ENCODE measurements at regions not wholly inside any gene's neighbourhood (a gene's known extent, or its start where the extent isn't known, plus 50 kb on each side); places are given as distances from the start of the nearest gene placed in this dataset.
A peak's percentile ranks its signal among the peaks of the same experiment; 100 is the strongest.

GRCh38 chrX:106479920-106480319 is 131.9 kb upstream of the RADX start:
- CTCF ChIA-PET (ENCODE audit: low intra/inter-chr PET ratio, low total read pairs): interaction anchor here (1.3 kb wide), 1 partner anchor 312 kb away, joined by 5 read pairs; no protein-coding TSS in a partner anchor
- 10% methylated on average over 2 of the region's 3 CpGs for WGBS (ENCODE audit: low lambda C conversion rate)
- TF ChIP-seq ZNF597 (CRISPR knock-in tag; IDR thresholded peaks at IDR 0.05) (no peak), ZEB1 (IDR thresholded peaks at IDR 0.05; ENCODE audit: insufficient replicate concordance, low read depth) (no peak), HBP1 (CRISPR knock-in tag; IDR thresholded peaks at IDR 0.05; ENCODE audit: low read depth) (no peak), CREB1 (IDR thresholded peaks at IDR 0.05) (peak; percentile 91), CREB1 (CRISPR knock-in tag; IDR thresholded peaks at IDR 0.05) (no peak), ZNF557 (CRISPR knock-in tag; IDR thresholded peaks at IDR 0.05) (no peak), ZNF550 (CRISPR knock-in tag; IDR thresholded peaks at IDR 0.05; ENCODE audit: borderline replicate concordance) (no peak), ZBTB44 (CRISPR knock-in tag; IDR thresholded peaks at IDR 0.05) (no peak), MAFF (IDR thresholded peaks at IDR 0.05; ENCODE audit: low read depth, low read length) (no peak), ZNF20 (CRISPR knock-in tag; IDR thresholded peaks at IDR 0.05) (no peak), IRF2 (CRISPR knock-in tag; IDR thresholded peaks at IDR 0.05) (no peak), ATF7 (IDR thresholded peaks at IDR 0.05) (peak; percentile 83), ATF7 (CRISPR knock-in tag; IDR thresholded peaks at IDR 0.05) (no peak), SNAPC5 (CRISPR knock-in tag; IDR thresholded peaks at IDR 0.05; ENCODE audit: borderline replicate concordance) (no peak)
- Histone ChIP-seq H2AFZ (ENCODE audit: low read length) (no peak overlapping the region), H3K9ac (ENCODE audit: insufficient read depth, low read depth, low read length) (no peak overlapping the region), H3K4me1 (ENCODE audit: insufficient read depth, low read length) (no peaks in the 10 kb centered on the region), H3K27me3 (ENCODE audit: control insufficient read depth in 1 of 2, insufficient read depth in 2 of 2, low read length in 2 of 2) (no peaks in the 10 kb centered on the region), H3K9me3 (ENCODE audit: low read length) (no peaks in the 10 kb centered on the region), H4K20me1 (ENCODE audit: insufficient read depth, low read length) (no peaks in the 10 kb centered on the region), H3K79me2 (ENCODE audit: insufficient read depth, low read length) (no peaks in the 10 kb centered on the region), H3K4me2 (ENCODE audit: low read depth, low read length) (no peak overlapping the region), H3K4me3 (replicated peaks in 1 of 3; ENCODE audit: insufficient read depth in 1 of 3, low read depth in 2 of 3, low read length in 3 of 3) (no peak overlapping the region), H3K36me3 (replicated peaks in 1 of 2; ENCODE audit: control insufficient read depth in 1 of 2, insufficient read depth in 2 of 2, low read length in 2 of 2) (no peaks in the 10 kb centered on the region), H3K27ac (ENCODE audit: extremely low read length, insufficient read depth, low read length) (no peak overlapping the region)
- in situ Hi-C loops (cut with HindIII; ENCODE audit: extremely low pct_ligation_motif_present, low pct_unique_long_range_greater_than_20kb): loop anchor here (25.0 kb wide), 1 partner anchor 307 kb away; no protein-coding TSS in a partner anchor
- POLR2A ChIA-PET: no interaction called here
- ATAC-seq (no peak), FAIRE-seq (no peak), DNase-seq (ENCODE audit: low spot score) (no peak)
- no TSS peak for BruUV-seq (replicated peaks)
- intact Hi-C loops (cut with micrococcal nuclease; ENCODE audit: unreplicated experiment): loop anchor here (10.0 kb wide), 3 partner anchors 135 to 315 kb away; partner anchors contain the start of gene RADX

All from HepG2 (cell line).